Stimulated activated CD4-positive, alpha-beta T cell treated with anti-CD3 and anti-CD28 coated beads, TNF-alpha, amount 100 ng/mL, for 1 hour (primary cell): ENCODE measurements at regions not wholly inside any gene's neighbourhood (a gene's known extent, or its start where the extent isn't known, plus 50 kb on each side); places are given as distances from the start of the nearest gene placed in this dataset.
"Not testable (repeated sequence)": the region's sequence is repeated elsewhere in the genome, so short reads cannot be mapped to it uniquely, and the experiment has no call there.

Experiments used
- DNase-seq, 3 donors: peaks; one replicate each; pipeline ENCODE4 v3.0.0-alpha.2; 2020; ENCODE audit warnings: low read depth in 3 of 3, low spot score in 1 of 3

GRCh38 chr2:226299771-226300170 is 499.8 kb downstream of the IRS1 start:
- no peak for DNase-seq

GRCh38 chr2:226295681-226296080 is 503.9 kb downstream of the IRS1 start:
- DNase-seq, result no peak

- DNase-seq, result no peak
Observed at GRCh38 chr2:226295123-226295522, 504.5 kb downstream of the IRS1 start.

GRCh38 chr2:226291281-226291680 is 508.3 kb downstream of the IRS1 start:
- DNase-seq, result not testable (repeated sequence)

GRCh38 chr2:226286916-226287315 is 512.7 kb downstream of the IRS1 start:
- no peak for DNase-seq

- no peak for DNase-seq
Observed at GRCh38 chr2:226283796-226284195, 515.8 kb downstream of the IRS1 start.

GRCh38 chr2:226282151-226282550 is 517.5 kb downstream of the IRS1 start:
- DNase-seq, result no peak

- not testable (repeated sequence) for DNase-seq
Observed at GRCh38 chr2:226280136-226280535, 519.5 kb downstream of the IRS1 start.

GRCh38 chr2:226275215-226275614 is 524.4 kb downstream of the IRS1 start:
- DNase-seq, result no peak

- DNase-seq, result no peak
Observed at GRCh38 chr2:226274143-226274542, 525.5 kb downstream of the IRS1 start.

GRCh38 chr2:226273440-226273839 is 526.2 kb downstream of the IRS1 start:
- no peak for DNase-seq

- no peak for DNase-seq
Observed at GRCh38 chr2:226272435-226272834, 527.2 kb downstream of the IRS1 start.

- DNase-seq, result no peak
Observed at GRCh38 chr2:226270285-226271058, 529.1 kb downstream of the IRS1 start.

- DNase-seq, result no peak
Observed at GRCh38 chr2:226267516-226268289, 531.9 kb downstream of the IRS1 start.

GRCh38 chr2:226256709-226257376 is 542.8 kb downstream of the IRS1 start:
- no peak for DNase-seq

GRCh38 chr2:226256237-226256636 is 543.4 kb downstream of the IRS1 start:
- DNase-seq, result no peak

- DNase-seq, result no peak
Observed at GRCh38 chr2:226251661-226252060, 548.0 kb downstream of the IRS1 start.

GRCh38 chr2:226247289-226248275 is 552.0 kb downstream of the IRS1 start:
- no peak for DNase-seq

- DNase-seq, result no peak
Observed at GRCh38 chr2:226234187-226234586, 565.4 kb downstream of the IRS1 start.

- DNase-seq, result no peak
Observed at GRCh38 chr2:226233388-226233787, 566.2 kb downstream of the IRS1 start.

GRCh38 chr2:226228080-226228479 is 571.5 kb downstream of the IRS1 start:
- DNase-seq, result no peak
